ENCODE measurements at regions not wholly inside any gene's neighbourhood (a gene's known extent, or its start where the extent isn't known, plus 50 kb on each side); places are given as distances from the start of the nearest gene placed in this dataset.

GRCh38 chr1:56142301-56142700, 437.1 kb downstream of the PLPP3 start:
- H3K36me3 Mint-ChIP-seq (ENCODE audit: insufficient read depth, unreplicated experiment): no peaks in the 10 kb centered on the region
- intact Hi-C loops (cut with micrococcal nuclease): no loop called here
- DNase-seq (ENCODE audit: unreplicated experiment): no peak
- H3K4me1 Mint-ChIP-seq (ENCODE audit: insufficient read depth, unreplicated experiment): peaks cover 23% of the 10 kb centered on the region
- H3K27me3 Mint-ChIP-seq (ENCODE audit: insufficient read depth, unreplicated experiment): no peaks in the 10 kb centered on the region
- no peak overlapping the region for H3K4me3 Mint-ChIP-seq (ENCODE audit: unreplicated experiment)
- POLR2A ChIA-PET: no interaction called here
- CTCF ChIA-PET: no interaction called here
- BruUV-seq (replicated peaks): no TSS peak
- no peak for TF ChIP-seq CTCF (IDR thresholded peaks at IDR 0.05; ENCODE audit: unreplicated experiment)
- no peak overlapping the region for H3K27ac Mint-ChIP-seq (ENCODE audit: low read depth, unreplicated experiment)
- no peaks in the 10 kb centered on the region for H3K9me3 Mint-ChIP-seq (ENCODE audit: unreplicated experiment)

GRCh38 chr1:56139836-56140235, 439.5 kb downstream of the PLPP3 start:
- ChIA-PET CTCF (no interaction called here), POLR2A (no interaction called here)
- peaks cover 32% of the 10 kb centered on the region for H3K4me1 Mint-ChIP-seq (ENCODE audit: insufficient read depth, unreplicated experiment)
- no peaks in the 10 kb centered on the region for H3K36me3 Mint-ChIP-seq (ENCODE audit: insufficient read depth, unreplicated experiment)
- H3K27ac Mint-ChIP-seq (ENCODE audit: low read depth, unreplicated experiment): no peak overlapping the region
- no peak for TF ChIP-seq CTCF (IDR thresholded peaks at IDR 0.05; ENCODE audit: unreplicated experiment)
- intact Hi-C loops (cut with micrococcal nuclease): no loop called here
- H3K27me3 Mint-ChIP-seq (ENCODE audit: insufficient read depth, unreplicated experiment): no peaks in the 10 kb centered on the region
- no peak overlapping the region for H3K4me3 Mint-ChIP-seq (ENCODE audit: unreplicated experiment)
- no peaks in the 10 kb centered on the region for H3K9me3 Mint-ChIP-seq (ENCODE audit: unreplicated experiment)
- BruUV-seq (replicated peaks): no TSS peak
- DNase-seq (ENCODE audit: unreplicated experiment): no peak

GRCh38 chr1:56137521-56138505, 441.6 kb downstream of the PLPP3 start:
- H3K36me3 Mint-ChIP-seq (ENCODE audit: insufficient read depth, unreplicated experiment): no peaks in the 10 kb centered on the region
- ChIA-PET POLR2A (interaction anchor here (0.7 to 1.2 kb wide), 2 partner anchors 13 to 191 kb away, joined by 3 to 4 read pairs; no protein-coding TSS in a partner anchor), CTCF (interaction anchor here (0.6 kb wide), 2 partner anchors 9 to 382 kb away, joined by 3 read pairs; no protein-coding TSS in a partner anchor)
- DNase-seq (ENCODE audit: unreplicated experiment): peak; percentile 18
- no peaks in the 10 kb centered on the region for H3K27me3 Mint-ChIP-seq (ENCODE audit: insufficient read depth, unreplicated experiment)
- peak overlapping the region; percentile 96 for H3K27ac Mint-ChIP-seq (ENCODE audit: low read depth, unreplicated experiment)
- BruUV-seq (replicated peaks): no TSS peak
- H3K4me1 Mint-ChIP-seq (ENCODE audit: insufficient read depth, unreplicated experiment): peaks cover 32% of the 10 kb centered on the region
- intact Hi-C loops (cut with micrococcal nuclease): no loop called here
- no peaks in the 10 kb centered on the region for H3K9me3 Mint-ChIP-seq (ENCODE audit: unreplicated experiment)
- TF ChIP-seq CTCF (IDR thresholded peaks at IDR 0.05; ENCODE audit: unreplicated experiment): no peak
- H3K4me3 Mint-ChIP-seq (ENCODE audit: unreplicated experiment): peak overlapping the region; percentile 48

GRCh38 chr1:56137090-56137489, 442.3 kb downstream of the PLPP3 start:
- CTCF ChIA-PET: interaction anchor here (0.6 kb wide), 1 partner anchor 694 kb away, joined by 3 read pairs; no protein-coding TSS in a partner anchor
- Mint-ChIP-seq H3K36me3 (ENCODE audit: insufficient read depth, unreplicated experiment) (no peaks in the 10 kb centered on the region), H3K27ac (ENCODE audit: low read depth, unreplicated experiment) (peak overlapping the region; percentile 96), H3K27me3 (ENCODE audit: insufficient read depth, unreplicated experiment) (no peaks in the 10 kb centered on the region), H3K9me3 (ENCODE audit: unreplicated experiment) (no peaks in the 10 kb centered on the region), H3K4me3 (ENCODE audit: unreplicated experiment) (no peak overlapping the region), H3K4me1 (ENCODE audit: insufficient read depth, unreplicated experiment) (peaks cover 32% of the 10 kb centered on the region)
- POLR2A ChIA-PET: interaction anchor here (1.2 kb wide), 1 partner anchor 12 kb away, joined by 4 read pairs; no protein-coding TSS in a partner anchor
- no peak for TF ChIP-seq CTCF (IDR thresholded peaks at IDR 0.05; ENCODE audit: unreplicated experiment)
- intact Hi-C loops (cut with micrococcal nuclease): no loop called here
- no peak for DNase-seq (ENCODE audit: unreplicated experiment)
- no TSS peak for BruUV-seq (replicated peaks)

Data from MCF 10A (cell line).